Thoracic aorta (tissue), 2 donors: ENCODE measurements at regions not wholly inside any gene's neighbourhood (a gene's known extent, or its start where the extent isn't known, plus 50 kb on each side); places are given as distances from the start of the nearest gene placed in this dataset.

Source experiments
- ATAC-seq: fragments of 150-250 bp; one replicate; pipeline ENCODE4 v1.8.0; 2017; ENCODE audit warnings: low read depth; ENCODE audit not compliant: insufficient number of reproducible peaks, low FRiP score
- DNase-seq: peaks from one replicate; pipeline ENCODE4 v3.0.0-alpha.2; 2020; ENCODE audit warnings: low spot score
- H3K27ac ChIP-seq, 2 donors: fragments of 200-600 bp; sonication (generic); 1 replicate in 1 of 2; 2 replicates in 1 of 2; pipeline ENCODE4 v1.5.1; 2016; ENCODE audit warnings: mild to moderate bottlenecking in 2 of 2, moderate library complexity in 2 of 2
- H3K27me3 ChIP-seq: fragments of 200-600 bp; sonication (generic); replicated peaks from 2 replicates; pipeline ENCODE4 v1.6.0; 2016; ENCODE audit warnings: mild to moderate bottlenecking; ENCODE audit not compliant: insufficient read depth
- H3K36me3 ChIP-seq: fragments of 200-600 bp; sonication (generic); one replicate; pipeline ENCODE4 v1.5.1; 2016
- H3K4me1 ChIP-seq, 2 donors: fragments of 200-600 bp; sonication (generic); 1 replicate in 1 of 2; 2 replicates in 1 of 2; pipeline versions ENCODE4 v1.5.1 to v1.6.0; 2016; ENCODE audit warnings: low read depth in 2 of 2, mild to moderate bottlenecking in 1 of 2; ENCODE audit not compliant: control insufficient read depth in 1 of 2
- H3K4me3 ChIP-seq: fragments of 200-600 bp; sonication (generic); 2 replicates; pipeline ENCODE4 v1.5.1; 2016; ENCODE audit warnings: mild to moderate bottlenecking
- H3K9me3 ChIP-seq: fragments of 200-600 bp; sonication (generic); 2 replicates; pipeline ENCODE4 v1.5.1; 2016
- CTCF ChIP-seq: fragments of 200-600 bp; sonication (generic); IDR thresholded peaks from one replicate; pipeline ENCODE4 v1.5.1; 2019; ENCODE audit warnings: antibody characterized with exemption

- Histone ChIP-seq H3K9me3 (no peaks in the 10 kb centered on the region), H3K27ac (no peak overlapping the region), H3K27me3 (no peaks in the 10 kb centered on the region), H3K4me1 (no peaks in the 10 kb centered on the region), H3K4me3 (no peak overlapping the region), H3K36me3 (no peaks in the 10 kb centered on the region)
- TF ChIP-seq CTCF, result no peak
- DNase-seq (no peak), ATAC-seq (no peak)
These were observed 922.5 kb downstream of the SUCLG1 start for GRCh38 chr2:83536556-83536955.

- no peak for TF ChIP-seq CTCF
- H3K4me3 ChIP-seq, result no peak overlapping the region
- ATAC-seq, result no peak
- H3K4me1 ChIP-seq, result no peaks in the 10 kb centered on the region
- no peak for DNase-seq
- H3K27me3 ChIP-seq, result no peaks in the 10 kb centered on the region
- H3K27ac ChIP-seq, result no peak overlapping the region
- H3K36me3 ChIP-seq, result no peaks in the 10 kb centered on the region
- H3K9me3 ChIP-seq, result no peaks in the 10 kb centered on the region
These were observed 924.7 kb downstream of the SUCLG1 start for GRCh38 chr2:83534416-83534815.

GRCh38 chr2:83531206-83531826 is 927.8 kb downstream of the SUCLG1 start:
- DNase-seq (no peak), ATAC-seq (no peak)
- no peak for TF ChIP-seq CTCF
- H3K4me3 ChIP-seq, result no peak overlapping the region
- H3K4me1 ChIP-seq, result no peaks in the 10 kb centered on the region
- no peak overlapping the region for H3K27ac ChIP-seq
- H3K27me3 ChIP-seq, result no peaks in the 10 kb centered on the region
- no peaks in the 10 kb centered on the region for H3K36me3 ChIP-seq
- no peaks in the 10 kb centered on the region for H3K9me3 ChIP-seq

GRCh38 chr2:83528767-83529166 is 930.3 kb downstream of the SUCLG1 start:
- no peak overlapping the region for H3K27ac ChIP-seq

GRCh38 chr2:83522891-83523493 is 936.1 kb downstream of the SUCLG1 start:
- Histone ChIP-seq H3K4me3 (no peak overlapping the region), H3K27me3 (no peaks in the 10 kb centered on the region), H3K27ac (no peak overlapping the region), H3K9me3 (no peaks in the 10 kb centered on the region), H3K36me3 (no peaks in the 10 kb centered on the region), H3K4me1 (no peaks in the 10 kb centered on the region)
- no peak for ATAC-seq
- no peak for TF ChIP-seq CTCF
- no peak for DNase-seq

More at GRCh38 chr2:83528767-83529166, 930.3 kb downstream of the SUCLG1 start:
- ATAC-seq, result no peak
- H3K4me1 ChIP-seq, result no peaks in the 10 kb centered on the region
- no peaks in the 10 kb centered on the region for H3K36me3 ChIP-seq
- no peaks in the 10 kb centered on the region for H3K27me3 ChIP-seq
- TF ChIP-seq CTCF, result no peak
- no peaks in the 10 kb centered on the region for H3K9me3 ChIP-seq
- DNase-seq, result no peak
- no peak overlapping the region for H3K4me3 ChIP-seq
